GM12873 (cell line): ENCODE measurements at regions not wholly inside any gene's neighbourhood (a gene's known extent, or its start where the extent isn't known, plus 50 kb on each side); places are given as distances from the start of the nearest gene placed in this dataset.

Experiments used
- CTCF ChIP-seq: IDR thresholded peaks from 2 replicates; pipeline ENCODE4 v1.5.1; 2012; ENCODE audit warnings: low read depth, mild to moderate bottlenecking, moderate library complexity, low read length, control low read depth; ENCODE audit not compliant: insufficient read depth; ENCODE audit errors: missing control alignments

- no peak for TF ChIP-seq CTCF
Measured at GRCh38 chr2:239589270-239589825, 188.5 kb upstream of the HDAC4 start.

- TF ChIP-seq CTCF: no peak
Measured at GRCh38 chr2:239588451-239589269, 187.8 kb upstream of the HDAC4 start.

GRCh38 chr2:239587841-239588240 is 187.0 kb upstream of the HDAC4 start:
- TF ChIP-seq CTCF: no peak

GRCh38 chr2:239587311-239587731 is 186.5 kb upstream of the HDAC4 start:
- no peak for TF ChIP-seq CTCF

GRCh38 chr2:239586651-239587310 is 186.0 kb upstream of the HDAC4 start:
- no peak for TF ChIP-seq CTCF

- no peak for TF ChIP-seq CTCF
Measured at GRCh38 chr2:239585422-239585821, 184.6 kb upstream of the HDAC4 start.

GRCh38 chr2:239584986-239585385 is 184.2 kb upstream of the HDAC4 start:
- TF ChIP-seq CTCF: no peak
